HEK293T (cell line): ENCODE measurements at regions not wholly inside any gene's neighbourhood (a gene's known extent, or its start where the extent isn't known, plus 50 kb on each side); places are given as distances from the start of the nearest gene placed in this dataset.

Source experiments
- ELF4 ChIP-seq: fragments of 450-650 bp; IDR thresholded peaks from 2 replicates; pipeline ENCODE4 v1.6.1; 2017; ENCODE audit warnings: antibody characterized with exemption
- FOXK2 ChIP-seq: fragments of 450-650 bp; IDR thresholded peaks from 2 replicates; pipeline ENCODE4 v1.6.1; 2016; ENCODE audit warnings: mild to moderate bottlenecking
- SP1 ChIP-seq: fragments of 450-650 bp; IDR thresholded peaks from 2 replicates; pipeline ENCODE4 v1.6.1; 2017
- TF ChIP-seq, protein P1 (sequence below): fragments of 450-650 bp; IDR thresholded peaks from 2 replicates; pipeline ENCODE4 v1.6.1; 2016

DNA sequence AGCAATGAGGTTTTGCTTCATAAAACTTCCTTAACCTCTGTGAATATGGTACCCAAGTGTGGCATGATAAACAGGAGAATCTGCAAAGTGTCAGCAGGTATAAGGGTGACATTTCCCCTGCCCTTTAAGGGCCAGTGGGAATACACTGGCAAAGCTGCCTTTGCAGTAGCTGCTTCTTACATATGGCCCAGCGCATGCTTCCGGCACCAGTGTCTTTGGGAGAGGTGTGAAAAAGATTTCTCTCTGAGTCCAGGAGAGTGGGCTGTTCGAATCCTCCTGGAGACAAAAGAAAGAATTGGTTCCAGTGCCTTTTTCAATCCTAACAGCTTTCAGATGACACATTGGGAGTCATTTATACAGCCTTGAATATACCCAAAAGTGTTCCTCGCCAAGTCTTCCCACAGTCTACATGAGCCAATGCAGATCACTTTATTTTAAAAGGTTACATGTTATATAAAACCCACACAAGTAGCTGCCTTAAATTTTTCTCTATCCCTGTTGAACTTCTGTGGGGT, 437.7 kb downstream of the PRKD1 start:
- TF ChIP-seq FOXK2 (no peak), SP1 (no peak), ELF4 (no peak)
- TF ChIP-seq, protein P1, sequence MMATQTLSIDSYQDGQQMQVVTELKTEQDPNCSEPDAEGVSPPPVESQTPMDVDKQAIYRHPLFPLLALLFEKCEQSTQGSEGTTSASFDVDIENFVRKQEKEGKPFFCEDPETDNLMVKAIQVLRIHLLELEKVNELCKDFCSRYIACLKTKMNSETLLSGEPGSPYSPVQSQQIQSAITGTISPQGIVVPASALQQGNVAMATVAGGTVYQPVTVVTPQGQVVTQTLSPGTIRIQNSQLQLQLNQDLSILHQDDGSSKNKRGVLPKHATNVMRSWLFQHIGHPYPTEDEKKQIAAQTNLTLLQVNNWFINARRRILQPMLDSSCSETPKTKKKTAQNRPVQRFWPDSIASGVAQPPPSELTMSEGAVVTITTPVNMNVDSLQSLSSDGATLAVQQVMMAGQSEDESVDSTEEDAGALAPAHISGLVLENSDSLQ = no peak
